Parathyroid adenoma (tissue), 2 donors: ENCODE measurements at regions not wholly inside any gene's neighbourhood (a gene's known extent, or its start where the extent isn't known, plus 50 kb on each side); places are given as distances from the start of the nearest gene placed in this dataset.

ENCODE experiments used
- H2AFZ ChIP-seq: fragments of 300-600 bp; sonication (generic); one replicate; pipeline ENCODE4 v1.7.0; 2017; ENCODE audit warnings: antibody characterized with exemption, mild to moderate bottlenecking
- H3K27ac ChIP-seq: fragments of 300-600 bp; sonication (generic); one replicate; pipeline ENCODE4 v1.7.0; 2017
- H3K27me3 ChIP-seq: fragments of 300-600 bp; sonication (generic); one replicate; pipeline ENCODE4 v1.7.0; 2017; ENCODE audit warnings: low read length; ENCODE audit not compliant: control insufficient read depth, insufficient read depth
- H3K36me3 ChIP-seq: fragments of 300-600 bp; sonication (generic); one replicate; pipeline ENCODE4 v1.7.0; 2017; ENCODE audit warnings: low read length; ENCODE audit not compliant: control insufficient read depth, insufficient read depth
- H3K4me1 ChIP-seq: fragments of 300-600 bp; sonication (generic); one replicate; pipeline ENCODE4 v1.7.0; 2017; ENCODE audit warnings: control low read depth
- H3K4me2 ChIP-seq: fragments of 300-600 bp; sonication (generic); one replicate; pipeline ENCODE4 v1.7.0; 2017; ENCODE audit warnings: low read length
- H3K4me3 ChIP-seq: fragments of 300-600 bp; sonication (generic); one replicate; pipeline ENCODE4 v1.7.0; 2017; ENCODE audit warnings: low read depth, low read length
- H3K79me2 ChIP-seq: fragments of 300-600 bp; sonication (generic); one replicate; pipeline ENCODE4 v1.7.0; 2017; ENCODE audit warnings: control low read depth
- H3K9ac ChIP-seq: fragments of 300-600 bp; sonication (generic); one replicate; pipeline ENCODE4 v1.7.0; 2017; ENCODE audit warnings: mild to moderate bottlenecking
- H3K9me3 ChIP-seq: fragments of 300-600 bp; sonication (generic); one replicate; pipeline ENCODE4 v1.7.0; 2017; ENCODE audit warnings: low read length; ENCODE audit not compliant: control insufficient read depth
- CTCF ChIP-seq: fragments of 300-600 bp; sonication (generic); IDR thresholded peaks from one replicate; pipeline ENCODE4 v1.7.0; 2017; ENCODE audit warnings: antibody characterized with exemption, mild to moderate bottlenecking
- donor health status: primary hyperparathyroidism.

GRCh38 chr7:119233015-119233414 lies 1008.5 kb downstream of the ANKRD7 start:
- no peak overlapping the region for H3K4me3 ChIP-seq
- no peak overlapping the region for H3K9ac ChIP-seq
- H3K9me3 ChIP-seq, result no peaks in the 10 kb centered on the region
- no peaks in the 10 kb centered on the region for H3K36me3 ChIP-seq
- H3K27ac ChIP-seq, result no peak overlapping the region
- H3K4me2 ChIP-seq, result no peak overlapping the region
- no peaks in the 10 kb centered on the region for H3K4me1 ChIP-seq
- H2AFZ ChIP-seq, result no peak overlapping the region
- no peaks in the 10 kb centered on the region for H3K79me2 ChIP-seq
- no peaks in the 10 kb centered on the region for H3K27me3 ChIP-seq
- TF ChIP-seq CTCF, result no peak

GRCh38 chr7:119252962-119253361 lies 1020.0 kb upstream of the KCND2 start:
- Histone ChIP-seq H2AFZ (no peak overlapping the region), H3K4me2 (no peak overlapping the region), H3K4me3 (no peak overlapping the region), H3K79me2 (no peaks in the 10 kb centered on the region), H3K36me3 (no peaks in the 10 kb centered on the region), H3K9me3 (no peaks in the 10 kb centered on the region), H3K4me1 (no peaks in the 10 kb centered on the region), H3K9ac (no peak overlapping the region), H3K27me3 (no peaks in the 10 kb centered on the region), H3K27ac (no peak overlapping the region)
- TF ChIP-seq CTCF, result no peak

GRCh38 chr7:119254742-119255141 lies 1018.2 kb upstream of the KCND2 start:
- TF ChIP-seq CTCF, result no peak

GRCh38 chr7:119256001-119256400 lies 1017.0 kb upstream of the KCND2 start:
- H3K27ac ChIP-seq, result no peak overlapping the region
- H3K79me2 ChIP-seq, result no peaks in the 10 kb centered on the region

More at GRCh38 chr7:119254742-119255141, 1018.2 kb upstream of the KCND2 start:
- Histone ChIP-seq H3K4me2 (no peak overlapping the region), H3K4me3 (no peak overlapping the region), H3K9me3 (no peaks in the 10 kb centered on the region), H2AFZ (no peak overlapping the region), H3K9ac (no peak overlapping the region), H3K36me3 (no peaks in the 10 kb centered on the region), H3K79me2 (no peaks in the 10 kb centered on the region), H3K27ac (no peak overlapping the region), H3K27me3 (no peaks in the 10 kb centered on the region), H3K4me1 (no peaks in the 10 kb centered on the region)

More at GRCh38 chr7:119256001-119256400, 1017.0 kb upstream of the KCND2 start:
- Histone ChIP-seq H3K36me3 (no peaks in the 10 kb centered on the region), H3K27me3 (no peaks in the 10 kb centered on the region), H3K4me3 (no peak overlapping the region), H3K9me3 (no peaks in the 10 kb centered on the region), H3K4me1 (no peaks in the 10 kb centered on the region), H2AFZ (no peak overlapping the region), H3K9ac (no peak overlapping the region), H3K4me2 (no peak overlapping the region)
- no peak for TF ChIP-seq CTCF
